NCI-H1436 (cell line): ENCODE measurements at regions not wholly inside any gene's neighbourhood (a gene's known extent, or its start where the extent isn't known, plus 50 kb on each side); places are given as distances from the start of the nearest gene placed in this dataset.

Source experiments
- DNase-seq: peaks from one replicate; lab custom pipeline; 2025; lab: John Stamatoyannopoulos, UW

- no peak for DNase-seq
These were observed 575.9 kb downstream of the USP25 start for GRCh38 chr21:16305686-16306085.

- DNase-seq, result no peak
These were observed 577.5 kb downstream of the USP25 start for GRCh38 chr21:16307256-16307655.

- peak; percentile 33 for DNase-seq
These were observed 578.5 kb downstream of the USP25 start for GRCh38 chr21:16308269-16308668.

GRCh38 chr21:16309250-16309971, 579.6 kb downstream of the USP25 start:
- DNase-seq, result no peak

GRCh38 chr21:16310176-16310575, 580.4 kb downstream of the USP25 start:
- DNase-seq, result no peak

- no peak for DNase-seq
These were observed 581.4 kb downstream of the USP25 start for GRCh38 chr21:16311229-16311628.

GRCh38 chr21:16312321-16312720, 582.5 kb downstream of the USP25 start:
- no peak for DNase-seq

GRCh38 chr21:16315223-16315622, 585.4 kb downstream of the USP25 start:
- DNase-seq, result no peak

GRCh38 chr21:16318651-16319300, 589.0 kb downstream of the USP25 start:
- no peak for DNase-seq

GRCh38 chr21:16320110-16320509, 590.3 kb downstream of the USP25 start:
- no peak for DNase-seq

GRCh38 chr21:16322454-16322853, 592.7 kb downstream of the USP25 start:
- DNase-seq, result no peak

- DNase-seq, result no peak
These were observed 593.8 kb downstream of the USP25 start for GRCh38 chr21:16323596-16323995.

- DNase-seq, result no peak
These were observed 594.8 kb downstream of the USP25 start for GRCh38 chr21:16324630-16325029.

GRCh38 chr21:16330082-16330907, 600.5 kb downstream of the USP25 start:
- peak; percentile 64 for DNase-seq

- no peak for DNase-seq
These were observed 601.1 kb downstream of the USP25 start for GRCh38 chr21:16330908-16331268.

GRCh38 chr21:16337266-16337665, 607.5 kb downstream of the USP25 start:
- DNase-seq, result no peak

- no peak for DNase-seq
These were observed 613.1 kb downstream of the USP25 start for GRCh38 chr21:16342932-16343331.

GRCh38 chr21:16343776-16344175, 614.0 kb downstream of the USP25 start:
- no peak for DNase-seq

GRCh38 chr21:16345757-16346156, 616.0 kb downstream of the USP25 start:
- no peak for DNase-seq

GRCh38 chr21:16347223-16347622, 617.4 kb downstream of the USP25 start:
- DNase-seq, result no peak

- no peak for DNase-seq
These were observed 624.0 kb downstream of the USP25 start for GRCh38 chr21:16353764-16354163.

- DNase-seq, result no peak
These were observed 628.2 kb downstream of the USP25 start for GRCh38 chr21:16357994-16358393.

- DNase-seq, result no peak
These were observed 629.0 kb downstream of the USP25 start for GRCh38 chr21:16358784-16359183.
